ENCODE measurements at regions not wholly inside any gene's neighbourhood (a gene's known extent, or its start where the extent isn't known, plus 50 kb on each side); places are given as distances from the start of the nearest gene placed in this dataset.

- H3K4me1 ChIP-seq = no peaks in the 10 kb centered on the region
- no peaks in the 10 kb centered on the region for H3K36me3 ChIP-seq (ENCODE audit: insufficient read depth in 1 of 2, low read depth in 1 of 2)
- DNase-seq (no peak), ATAC-seq (no peak)
- intact Hi-C loops (cut with DNase I) = no loop called here
- H3K9me3 ChIP-seq = no peaks in the 10 kb centered on the region
- no peak overlapping the region for H3K27ac ChIP-seq
- TF ChIP-seq, protein P1, sequence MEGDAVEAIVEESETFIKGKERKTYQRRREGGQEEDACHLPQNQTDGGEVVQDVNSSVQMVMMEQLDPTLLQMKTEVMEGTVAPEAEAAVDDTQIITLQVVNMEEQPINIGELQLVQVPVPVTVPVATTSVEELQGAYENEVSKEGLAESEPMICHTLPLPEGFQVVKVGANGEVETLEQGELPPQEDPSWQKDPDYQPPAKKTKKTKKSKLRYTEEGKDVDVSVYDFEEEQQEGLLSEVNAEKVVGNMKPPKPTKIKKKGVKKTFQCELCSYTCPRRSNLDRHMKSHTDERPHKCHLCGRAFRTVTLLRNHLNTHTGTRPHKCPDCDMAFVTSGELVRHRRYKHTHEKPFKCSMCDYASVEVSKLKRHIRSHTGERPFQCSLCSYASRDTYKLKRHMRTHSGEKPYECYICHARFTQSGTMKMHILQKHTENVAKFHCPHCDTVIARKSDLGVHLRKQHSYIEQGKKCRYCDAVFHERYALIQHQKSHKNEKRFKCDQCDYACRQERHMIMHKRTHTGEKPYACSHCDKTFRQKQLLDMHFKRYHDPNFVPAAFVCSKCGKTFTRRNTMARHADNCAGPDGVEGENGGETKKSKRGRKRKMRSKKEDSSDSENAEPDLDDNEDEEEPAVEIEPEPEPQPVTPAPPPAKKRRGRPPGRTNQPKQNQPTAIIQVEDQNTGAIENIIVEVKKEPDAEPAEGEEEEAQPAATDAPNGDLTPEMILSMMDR (IDR thresholded peaks at IDR 0.05) = no peak
- H3K4me3 ChIP-seq = no peak overlapping the region
- H3K27me3 ChIP-seq (ENCODE audit: insufficient read depth in 3 of 3, low read length in 2 of 3) = no peaks in the 10 kb centered on the region
These were observed 941.8 kb upstream of the POT1 start for GRCh38 chr7:125871431-125871830.

DNA sequence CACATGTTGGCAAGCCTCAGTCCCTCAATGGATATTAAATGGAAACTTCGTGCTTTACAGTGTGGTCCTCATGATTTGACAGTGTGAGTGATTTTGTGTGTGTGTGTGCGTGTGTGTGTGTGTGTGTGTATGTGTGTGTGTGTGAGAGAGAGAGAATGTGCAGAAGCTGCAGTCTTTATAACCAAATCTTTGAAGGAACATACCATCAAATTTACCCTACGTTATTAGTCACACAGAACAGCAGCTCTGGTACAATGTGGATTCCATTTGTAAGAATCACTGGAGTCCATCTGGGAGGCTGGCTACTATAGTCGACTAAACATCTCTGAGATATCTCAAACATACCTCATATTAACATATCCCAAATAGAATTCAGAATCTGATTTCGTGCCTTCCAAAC lies 928.0 kb upstream of the POT1 start:
- Histone ChIP-seq H3K36me3 (ENCODE audit: insufficient read depth in 1 of 2, low read depth in 1 of 2) (no peaks in the 10 kb centered on the region), H3K9me3 (no peaks in the 10 kb centered on the region), H3K4me1 (no peaks in the 10 kb centered on the region), H3K27ac (no peak overlapping the region), H3K4me3 (no peak overlapping the region), H3K27me3 (ENCODE audit: insufficient read depth in 3 of 3, low read length in 2 of 3) (no peaks in the 10 kb centered on the region)
- DNase-seq = no peak
- intact Hi-C loops (cut with DNase I) = no loop called here
- no peak for ATAC-seq
- WGBS, 3 donors = 68 to 78% (median 77%) methylated on average over 5 of the region's 5 CpGs
- TF ChIP-seq, protein P1 (IDR thresholded peaks at IDR 0.05) = no peak

DNA sequence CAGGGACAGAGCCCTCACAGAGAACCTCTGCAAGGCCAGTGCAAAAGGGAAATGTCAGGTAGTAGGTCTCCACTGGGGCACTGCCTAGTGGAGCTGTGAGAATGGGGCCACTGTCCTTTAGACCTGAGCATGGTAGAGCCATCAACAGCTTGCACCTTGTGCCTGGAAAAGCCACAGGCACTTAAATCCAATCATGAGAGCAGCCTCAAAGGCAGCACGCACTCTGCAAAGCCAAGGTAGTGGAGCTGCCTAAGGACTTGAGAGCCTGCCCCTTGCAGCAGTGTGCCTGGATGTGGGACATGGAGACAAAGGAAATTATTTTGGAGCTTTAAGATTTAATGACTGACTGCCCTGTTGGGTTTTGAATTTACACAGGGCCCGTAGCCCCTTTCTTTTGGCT lies 918.5 kb upstream of the POT1 start:
- WGBS, 3 donors = 40 to 66% (median 66%) methylated on average over 2 of the region's 2 CpGs
- no peak overlapping the region for H3K27ac ChIP-seq
- ATAC-seq (no peak), DNase-seq (no peak)
- intact Hi-C loops (cut with DNase I) = no loop called here
- H3K27me3 ChIP-seq (ENCODE audit: insufficient read depth in 3 of 3, low read length in 2 of 3) = no peaks in the 10 kb centered on the region
- TF ChIP-seq, protein P1 (IDR thresholded peaks at IDR 0.05) = no peak
- peaks cover 3% of the 10 kb centered on the region for H3K9me3 ChIP-seq
- H3K4me1 ChIP-seq = no peaks in the 10 kb centered on the region
- no peaks in the 10 kb centered on the region for H3K36me3 ChIP-seq (ENCODE audit: insufficient read depth in 1 of 2, low read depth in 1 of 2)
- H3K4me3 ChIP-seq = no peak overlapping the region

GRCh38 chr7:125847692-125848091 lies 918.1 kb upstream of the POT1 start:
- TF ChIP-seq, protein P1 (IDR thresholded peaks at IDR 0.05) = no peak
- Histone ChIP-seq H3K9me3 (peaks cover 3% of the 10 kb centered on the region), H3K27ac (no peak overlapping the region), H3K4me1 (no peaks in the 10 kb centered on the region), H3K36me3 (ENCODE audit: insufficient read depth in 1 of 2, low read depth in 1 of 2) (no peaks in the 10 kb centered on the region), H3K4me3 (no peak overlapping the region), H3K27me3 (ENCODE audit: insufficient read depth in 3 of 3, low read length in 2 of 3) (no peaks in the 10 kb centered on the region)
- no peak for ATAC-seq
- intact Hi-C loops (cut with DNase I) = no loop called here
- 48 to 67% (median 57%) methylated on average over 3 of the region's 3 CpGs for WGBS, 3 donors
- DNase-seq = no peak

- intact Hi-C loops (cut with DNase I) = no loop called here
- TF ChIP-seq, protein P1 (IDR thresholded peaks at IDR 0.05) = no peak
- Histone ChIP-seq H3K4me3 (no peak overlapping the region), H3K27me3 (ENCODE audit: insufficient read depth in 3 of 3, low read length in 2 of 3) (no peaks in the 10 kb centered on the region), H3K27ac (no peak overlapping the region), H3K4me1 (no peaks in the 10 kb centered on the region), H3K9me3 (peaks cover 3% of the 10 kb centered on the region), H3K36me3 (ENCODE audit: insufficient read depth in 1 of 2, low read depth in 1 of 2) (no peaks in the 10 kb centered on the region)
- WGBS, 3 donors = 83 to 87% (median 85%) methylated on average over 3 of the region's 3 CpGs
- no peak for ATAC-seq
- DNase-seq = no peak
These were observed 917.4 kb upstream of the POT1 start for GRCh38 chr7:125847055-125847454.
